ENCODE measurements at regions not wholly inside any gene's neighbourhood (a gene's known extent, or its start where the extent isn't known, plus 50 kb on each side); places are given as distances from the start of the nearest gene placed in this dataset.

DNA sequence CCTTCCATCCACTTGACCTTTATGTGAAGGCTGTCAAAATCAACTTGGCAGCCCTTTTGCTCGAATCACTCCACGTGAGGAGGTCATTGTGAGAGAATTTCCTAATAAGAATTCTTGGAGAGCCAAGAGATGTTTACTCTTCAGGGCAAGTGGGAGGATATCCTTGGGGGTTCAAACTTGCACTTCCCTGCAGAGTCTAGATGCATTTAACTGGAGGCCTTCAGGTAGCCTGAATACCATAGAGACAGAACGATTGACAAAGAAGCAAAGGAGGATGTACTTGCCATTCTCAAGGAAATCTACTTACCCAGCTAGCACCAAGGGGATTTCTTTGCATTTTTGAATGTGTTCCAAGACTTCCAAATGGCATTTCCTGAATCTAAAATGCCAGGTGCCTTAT lies 1702.6 kb upstream of the FLRT2 start:
- TF ChIP-seq POLR2A (IDR thresholded peaks at IDR 0.05; ENCODE audit: extremely low read depth, insufficient read length): no peak
- TF ChIP-seq, protein P1, sequence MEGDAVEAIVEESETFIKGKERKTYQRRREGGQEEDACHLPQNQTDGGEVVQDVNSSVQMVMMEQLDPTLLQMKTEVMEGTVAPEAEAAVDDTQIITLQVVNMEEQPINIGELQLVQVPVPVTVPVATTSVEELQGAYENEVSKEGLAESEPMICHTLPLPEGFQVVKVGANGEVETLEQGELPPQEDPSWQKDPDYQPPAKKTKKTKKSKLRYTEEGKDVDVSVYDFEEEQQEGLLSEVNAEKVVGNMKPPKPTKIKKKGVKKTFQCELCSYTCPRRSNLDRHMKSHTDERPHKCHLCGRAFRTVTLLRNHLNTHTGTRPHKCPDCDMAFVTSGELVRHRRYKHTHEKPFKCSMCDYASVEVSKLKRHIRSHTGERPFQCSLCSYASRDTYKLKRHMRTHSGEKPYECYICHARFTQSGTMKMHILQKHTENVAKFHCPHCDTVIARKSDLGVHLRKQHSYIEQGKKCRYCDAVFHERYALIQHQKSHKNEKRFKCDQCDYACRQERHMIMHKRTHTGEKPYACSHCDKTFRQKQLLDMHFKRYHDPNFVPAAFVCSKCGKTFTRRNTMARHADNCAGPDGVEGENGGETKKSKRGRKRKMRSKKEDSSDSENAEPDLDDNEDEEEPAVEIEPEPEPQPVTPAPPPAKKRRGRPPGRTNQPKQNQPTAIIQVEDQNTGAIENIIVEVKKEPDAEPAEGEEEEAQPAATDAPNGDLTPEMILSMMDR (IDR thresholded peaks at IDR 0.05; ENCODE audit: low read depth, low read length): no peak
- TF ChIP-seq, protein P2, sequence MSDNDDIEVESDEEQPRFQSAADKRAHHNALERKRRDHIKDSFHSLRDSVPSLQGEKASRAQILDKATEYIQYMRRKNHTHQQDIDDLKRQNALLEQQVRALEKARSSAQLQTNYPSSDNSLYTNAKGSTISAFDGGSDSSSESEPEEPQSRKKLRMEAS (IDR thresholded peaks at IDR 0.05; ENCODE audit: low read depth, low read length): no peak
- TF ChIP-seq MYC (IDR thresholded peaks at IDR 0.05; ENCODE audit: low read depth, low read length): no peak

Measured in NB4 (cell line).